ENCODE measurements at regions not wholly inside any gene's neighbourhood (a gene's known extent, or its start where the extent isn't known, plus 50 kb on each side); places are given as distances from the start of the nearest gene placed in this dataset.

DNA sequence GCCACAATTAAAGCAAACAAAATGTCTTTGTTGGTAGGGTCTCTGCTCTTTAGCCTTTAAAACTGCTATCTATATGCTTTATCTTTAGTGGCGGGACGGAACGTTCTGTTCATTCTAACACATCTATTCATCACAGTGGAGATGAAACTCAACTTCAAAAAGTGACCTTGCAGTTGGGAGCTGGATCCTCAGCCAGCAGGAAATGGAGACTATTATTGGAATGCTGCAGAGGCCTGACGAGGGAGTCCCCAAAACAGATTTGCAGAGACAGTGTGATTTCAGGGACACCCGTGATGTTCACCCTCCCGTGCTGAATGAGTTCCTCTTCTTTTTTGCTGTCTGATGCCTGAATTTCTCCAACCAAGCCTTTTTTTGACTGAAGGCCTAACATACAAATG is 306.0 kb upstream of the SHH start (continued):
- TF ChIP-seq, protein P1, sequence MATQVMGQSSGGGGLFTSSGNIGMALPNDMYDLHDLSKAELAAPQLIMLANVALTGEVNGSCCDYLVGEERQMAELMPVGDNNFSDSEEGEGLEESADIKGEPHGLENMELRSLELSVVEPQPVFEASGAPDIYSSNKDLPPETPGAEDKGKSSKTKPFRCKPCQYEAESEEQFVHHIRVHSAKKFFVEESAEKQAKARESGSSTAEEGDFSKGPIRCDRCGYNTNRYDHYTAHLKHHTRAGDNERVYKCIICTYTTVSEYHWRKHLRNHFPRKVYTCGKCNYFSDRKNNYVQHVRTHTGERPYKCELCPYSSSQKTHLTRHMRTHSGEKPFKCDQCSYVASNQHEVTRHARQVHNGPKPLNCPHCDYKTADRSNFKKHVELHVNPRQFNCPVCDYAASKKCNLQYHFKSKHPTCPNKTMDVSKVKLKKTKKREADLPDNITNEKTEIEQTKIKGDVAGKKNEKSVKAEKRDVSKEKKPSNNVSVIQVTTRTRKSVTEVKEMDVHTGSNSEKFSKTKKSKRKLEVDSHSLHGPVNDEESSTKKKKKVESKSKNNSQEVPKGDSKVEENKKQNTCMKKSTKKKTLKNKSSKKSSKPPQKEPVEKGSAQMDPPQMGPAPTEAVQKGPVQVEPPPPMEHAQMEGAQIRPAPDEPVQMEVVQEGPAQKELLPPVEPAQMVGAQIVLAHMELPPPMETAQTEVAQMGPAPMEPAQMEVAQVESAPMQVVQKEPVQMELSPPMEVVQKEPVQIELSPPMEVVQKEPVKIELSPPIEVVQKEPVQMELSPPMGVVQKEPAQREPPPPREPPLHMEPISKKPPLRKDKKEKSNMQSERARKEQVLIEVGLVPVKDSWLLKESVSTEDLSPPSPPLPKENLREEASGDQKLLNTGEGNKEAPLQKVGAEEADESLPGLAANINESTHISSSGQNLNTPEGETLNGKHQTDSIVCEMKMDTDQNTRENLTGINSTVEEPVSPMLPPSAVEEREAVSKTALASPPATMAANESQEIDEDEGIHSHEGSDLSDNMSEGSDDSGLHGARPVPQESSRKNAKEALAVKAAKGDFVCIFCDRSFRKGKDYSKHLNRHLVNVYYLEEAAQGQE (IDR thresholded peaks at IDR 0.05; ENCODE audit: unreplicated experiment) = no peak
- TF ChIP-seq CREB1 (CRISPR knock-in tag; IDR thresholded peaks at IDR 0.05; ENCODE audit: low read depth) (no peak), JUNB (IDR thresholded peaks at IDR 0.05; ENCODE audit: unreplicated experiment) (no peak)
- TF ChIP-seq, protein P2, sequence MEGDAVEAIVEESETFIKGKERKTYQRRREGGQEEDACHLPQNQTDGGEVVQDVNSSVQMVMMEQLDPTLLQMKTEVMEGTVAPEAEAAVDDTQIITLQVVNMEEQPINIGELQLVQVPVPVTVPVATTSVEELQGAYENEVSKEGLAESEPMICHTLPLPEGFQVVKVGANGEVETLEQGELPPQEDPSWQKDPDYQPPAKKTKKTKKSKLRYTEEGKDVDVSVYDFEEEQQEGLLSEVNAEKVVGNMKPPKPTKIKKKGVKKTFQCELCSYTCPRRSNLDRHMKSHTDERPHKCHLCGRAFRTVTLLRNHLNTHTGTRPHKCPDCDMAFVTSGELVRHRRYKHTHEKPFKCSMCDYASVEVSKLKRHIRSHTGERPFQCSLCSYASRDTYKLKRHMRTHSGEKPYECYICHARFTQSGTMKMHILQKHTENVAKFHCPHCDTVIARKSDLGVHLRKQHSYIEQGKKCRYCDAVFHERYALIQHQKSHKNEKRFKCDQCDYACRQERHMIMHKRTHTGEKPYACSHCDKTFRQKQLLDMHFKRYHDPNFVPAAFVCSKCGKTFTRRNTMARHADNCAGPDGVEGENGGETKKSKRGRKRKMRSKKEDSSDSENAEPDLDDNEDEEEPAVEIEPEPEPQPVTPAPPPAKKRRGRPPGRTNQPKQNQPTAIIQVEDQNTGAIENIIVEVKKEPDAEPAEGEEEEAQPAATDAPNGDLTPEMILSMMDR (conservative IDR thresholded peaks at IDR 0.05; ENCODE audit: low read depth in 2 of 2) = no peak
- TF ChIP-seq, protein P3, sequence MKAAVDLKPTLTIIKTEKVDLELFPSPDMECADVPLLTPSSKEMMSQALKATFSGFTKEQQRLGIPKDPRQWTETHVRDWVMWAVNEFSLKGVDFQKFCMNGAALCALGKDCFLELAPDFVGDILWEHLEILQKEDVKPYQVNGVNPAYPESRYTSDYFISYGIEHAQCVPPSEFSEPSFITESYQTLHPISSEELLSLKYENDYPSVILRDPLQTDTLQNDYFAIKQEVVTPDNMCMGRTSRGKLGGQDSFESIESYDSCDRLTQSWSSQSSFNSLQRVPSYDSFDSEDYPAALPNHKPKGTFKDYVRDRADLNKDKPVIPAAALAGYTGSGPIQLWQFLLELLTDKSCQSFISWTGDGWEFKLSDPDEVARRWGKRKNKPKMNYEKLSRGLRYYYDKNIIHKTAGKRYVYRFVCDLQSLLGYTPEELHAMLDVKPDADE (IDR thresholded peaks at IDR 0.05) = no peak

DNA sequence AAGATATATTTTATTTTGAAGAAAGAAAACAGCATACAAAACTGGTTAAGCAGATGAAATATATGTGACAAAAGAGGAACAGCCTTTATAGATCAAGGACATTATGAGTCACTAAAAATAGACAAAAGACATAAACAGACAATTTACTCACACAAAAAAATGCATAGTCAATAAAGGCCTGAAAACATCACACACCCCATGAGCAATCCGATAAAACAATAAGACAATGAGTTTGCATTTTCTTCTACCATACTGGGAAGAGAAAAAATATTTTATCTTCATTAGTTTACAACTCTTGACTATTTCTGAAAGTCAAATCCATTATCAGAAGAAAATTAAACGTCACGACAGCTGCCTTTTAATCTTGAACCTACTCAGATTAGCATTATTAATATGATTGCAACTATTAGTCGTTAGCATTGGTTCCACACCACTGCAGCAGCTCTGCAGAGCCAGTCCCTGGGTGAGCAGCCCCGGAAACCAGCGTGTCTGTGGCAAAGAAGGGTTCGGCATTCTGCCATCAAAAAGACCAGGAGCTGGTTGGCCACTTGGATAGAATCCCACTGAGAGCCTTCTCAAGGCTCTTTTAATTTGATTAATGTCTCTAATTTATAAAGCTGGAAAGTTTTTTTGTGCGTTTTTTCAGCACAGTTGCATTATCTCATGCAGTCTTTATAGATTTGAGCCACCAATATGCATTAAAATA is 305.4 kb upstream of the SHH start:
- H4K20me1 ChIP-seq (replicated peaks; ENCODE audit: insufficient read depth) = no peaks in the 10 kb centered on the region
- no peaks in the 10 kb centered on the region for H3K27me3 ChIP-seq (ENCODE audit: insufficient read depth)
- H3K27ac ChIP-seq (ENCODE audit: low read depth) = no peak overlapping the region
- no peaks in the 10 kb centered on the region for H3K9me3 Mint-ChIP-seq
- no peak overlapping the region for H2AFZ ChIP-seq
- H3K4me1 ChIP-seq (ENCODE audit: insufficient read depth) = no peaks in the 10 kb centered on the region
- H3K4me3 Mint-ChIP-seq = no peak overlapping the region
- peaks cover 4% of the 10 kb centered on the region for H3K27me3 Mint-ChIP-seq (ENCODE audit: insufficient read depth, low read depth, poor library complexity)
- TF ChIP-seq POLR2AphosphoS5 (IDR thresholded peaks at IDR 0.05; ENCODE audit: low read depth) (no peak), CREB1 (CRISPR knock-in tag; IDR thresholded peaks at IDR 0.05; ENCODE audit: low read depth) (no peak), EZH2phosphoT487 (IDR thresholded peaks at IDR 0.05; ENCODE audit: unreplicated experiment) (no peak), NANOG (IDR thresholded peaks at IDR 0.05; ENCODE audit: borderline replicate concordance) (no peak), STAT1 (IDR thresholded peaks at IDR 0.05; ENCODE audit: unreplicated experiment) (no peak), ZNF114 (CRISPR knock-in tag; IDR thresholded peaks at IDR 0.05) (no peak)
- TF ChIP-seq, protein P1 (IDR thresholded peaks at IDR 0.05; ENCODE audit: unreplicated experiment) = no peak
- TF ChIP-seq, protein P3 (IDR thresholded peaks at IDR 0.05) = no peak
- TF ChIP-seq, protein P2 (conservative IDR thresholded peaks at IDR 0.05; ENCODE audit: low read depth in 2 of 2) = no peak
- H3K27ac Mint-ChIP-seq = peak overlapping the region; percentile 12
- H3K36me3 Mint-ChIP-seq (ENCODE audit: low read depth) = no peaks in the 10 kb centered on the region
- no peak overlapping the region for H3K4me2 ChIP-seq
- H3K36me3 ChIP-seq (ENCODE audit: insufficient read depth) = no peaks in the 10 kb centered on the region
- H3K79me2 ChIP-seq (replicated peaks; ENCODE audit: insufficient read depth) = no peaks in the 10 kb centered on the region
- no peak for ATAC-seq
- H3K9me2 ChIP-seq (ENCODE audit: insufficient read depth) = no peaks in the 10 kb centered on the region
- no peaks in the 10 kb centered on the region for H3F3A ChIP-seq (replicated peaks; ENCODE audit: low read depth)
- no peaks in the 10 kb centered on the region; the same call in 2 of the 3 replicates for H3K4me1 Mint-ChIP-seq
- H3K4me3 ChIP-seq = no peak overlapping the region
- no peak for DNase-seq (ENCODE audit: low spot score)

Measured in GM23338 (cell line).